B cell (primary cell): ENCODE measurements at regions not wholly inside any gene's neighbourhood (a gene's known extent, or its start where the extent isn't known, plus 50 kb on each side); places are given as distances from the start of the nearest gene placed in this dataset.
"Not testable (repeated sequence)": the region's sequence is repeated elsewhere in the genome, so short reads cannot be mapped to it uniquely, and the experiment has no call there.

Experiments used
- ATAC-seq: fragments of 200-7000 bp; cut with Tn5 transposase; one replicate; pipeline ENCODE4 v1.10.0; 2021; ENCODE audit warnings: low read depth, mild to moderate bottlenecking, moderate number of reproducible peaks, moderate library complexity
- CTCF ChIA-PET: fragments of 350-600 bp; sonication (Branson Sonifier 250); formaldehyde crosslinking; loops from one replicate; lab custom pipeline; 2021; ENCODE audit warnings: antibody characterized with exemption, inconsistent platforms; lab: Charles Lee
- POLR2A ChIA-PET: fragments of 350-600 bp; sonication (Branson Sonifier 250); formaldehyde crosslinking; loops from one replicate; lab custom pipeline; 2021; ENCODE audit warnings: antibody characterized with exemption; lab: Charles Lee
- DNase-seq: peaks from one replicate; pipeline ENCODE4 v3.0.0; 2013
- H2AFZ ChIP-seq: 2 replicates; pipeline ENCODE4 v1.6.1; 2012; ENCODE audit warnings: mild to moderate bottlenecking, low read depth, low read length; ENCODE audit not compliant: insufficient read depth, poor library complexity, severe bottlenecking
- H3K27ac ChIP-seq, 2 donors: 1 replicate in 1 of 2; 2 replicates in 1 of 2; pipeline ENCODE4 v1.5.1; 2012 to 2013; ENCODE audit warnings: low read length in 2 of 2, mild to moderate bottlenecking in 2 of 2, moderate library complexity in 1 of 2
- H3K27me3 ChIP-seq, 4 experiments: fragments of 200-600 bp in 1 of 4; sonication (generic) in 1 of 4; replicated peaks in 1 of 4; 1 replicate in 2 of 4; 2 replicates in 2 of 4; pipeline versions ENCODE4 v1.6.1 to v1.7.0; 2013 to 2016; ENCODE audit warnings: low read length in 3 of 4, mild to moderate bottlenecking in 2 of 4, mixed read lengths in 1 of 4, moderate library complexity in 1 of 4; ENCODE audit not compliant: insufficient read depth in 4 of 4, control insufficient read depth in 3 of 4; ENCODE audit errors: control extremely low read depth in 1 of 4
- H3K36me3 ChIP-seq, 2 experiments: replicated peaks in 1 of 2; 1 replicate in 1 of 2; 2 replicates in 1 of 2; pipeline versions ENCODE4 v1.6.1 to v1.7.1; 2013; ENCODE audit warnings: low read length in 1 of 2; ENCODE audit not compliant: insufficient read depth in 2 of 2, control insufficient read depth in 1 of 2; ENCODE audit errors: control extremely low read depth in 1 of 2, extremely low read depth in 1 of 2
- H3K4me1 ChIP-seq, 2 donors: fragments of 200-600 bp in 1 of 2; sonication (generic) in 1 of 2; 1 replicate in 1 of 2; 2 replicates in 1 of 2; pipeline versions ENCODE4 v1.5.1 to v1.6.1; 2013 to 2017; ENCODE audit warnings: low read length in 2 of 2; ENCODE audit not compliant: control insufficient read depth in 2 of 2, insufficient read depth in 2 of 2
- H3K4me2 ChIP-seq: replicated peaks from 2 replicates; pipeline ENCODE3; 2012; ENCODE audit warnings: mild to moderate bottlenecking, low read depth, low read length; ENCODE audit not compliant: poor library complexity, severe bottlenecking
- H3K4me3 ChIP-seq, 5 experiments: fragments of 200-600 bp in 1 of 5; sonication (generic) in 1 of 5; 1 replicate in 3 of 5; 2 replicates in 2 of 5; pipeline versions ENCODE4 v1.5.1 to v1.7.0; 2011 to 2016; ENCODE audit warnings: low read length in 4 of 5, mild to moderate bottlenecking in 4 of 5, low read depth in 2 of 5, control low read depth in 1 of 5, moderate library complexity in 1 of 5; ENCODE audit not compliant: insufficient read depth in 1 of 5; ENCODE audit errors: control extremely low read depth in 1 of 5, extremely low read depth in 1 of 5
- H3K79me2 ChIP-seq: fragments of 200-600 bp; sonication (generic); one replicate; pipeline ENCODE4 v1.6.0; 2016; ENCODE audit warnings: low read length; ENCODE audit not compliant: control insufficient read depth, insufficient read depth
- H3K9ac ChIP-seq: fragments of 200-600 bp; sonication (generic); 2 replicates; pipeline ENCODE4 v1.6.1; 2017; ENCODE audit warnings: mild to moderate bottlenecking, low read length, moderate library complexity
- H3K9me3 ChIP-seq, 3 donors: one replicate each; pipeline versions ENCODE4 v1.6.1 to v1.7.1; 2013; ENCODE audit warnings: low read length in 2 of 3; ENCODE audit not compliant: control insufficient read depth in 2 of 3, insufficient read depth in 1 of 3; ENCODE audit errors: control extremely low read depth in 1 of 3
- H4K20me1 ChIP-seq: 2 replicates; pipeline ENCODE4 v1.6.0; 2012; ENCODE audit warnings: mild to moderate bottlenecking, low read length; ENCODE audit not compliant: insufficient read depth, control insufficient read depth, poor library complexity, severe bottlenecking
- H3K27ac Mint-ChIP-seq: one replicate; pipeline ENCODE4 v1.8.0; 2021; ENCODE audit warnings: mixed read lengths
- H3K27me3 Mint-ChIP-seq: one replicate; pipeline ENCODE4 v1.8.0; 2021; ENCODE audit warnings: mixed read lengths
- H3K4me1 Mint-ChIP-seq: one replicate; pipeline ENCODE4 v1.8.0; 2021; ENCODE audit warnings: mixed read lengths
- H3K4me3 Mint-ChIP-seq: one replicate; pipeline ENCODE4 v1.8.0; 2021; ENCODE audit warnings: mixed read lengths
- H3K9me3 Mint-ChIP-seq: one replicate; pipeline ENCODE4 v1.8.0; 2022; ENCODE audit warnings: mixed read lengths; ENCODE audit not compliant: insufficient read depth
- CTCF ChIP-seq: fragments of 200-600 bp; IDR thresholded peaks from one replicate; pipeline ENCODE4 v1.8.0; 2022; ENCODE audit warnings: antibody characterized with exemption, mild to moderate bottlenecking
- EZH2 ChIP-seq: IDR thresholded peaks from 2 replicates; pipeline ENCODE4 v1.6.1; 2012; ENCODE audit warnings: borderline replicate concordance, low read depth, mild to moderate bottlenecking, moderate library complexity, low read length; ENCODE audit not compliant: insufficient read depth, poor library complexity, severe bottlenecking
- WGBS: methylation state at CpG from one replicate; pipeline ENCODE4 v1.1.5; 2013; ENCODE audit warnings: missing lambda C conversion rate; ENCODE audit not compliant: insufficient coverage; 5-methylcytosine and 5-hydroxymethylcytosine counted together
- intact Hi-C: fragments of 100-400 bp; cut with micrococcal nuclease; formaldehyde crosslinking; loops from one replicate; pipeline ENCODE4 v1.10.0; 2022

GRCh38 chr9:40907657-40908624 lies 220.5 kb downstream of the FOXD4L6 start:
- Mint-ChIP-seq H3K27me3 (no peaks in the 10 kb centered on the region), H3K9me3 (peaks cover 35% of the 10 kb centered on the region), H3K27ac (no peak overlapping the region), H3K4me1 (no peaks in the 10 kb centered on the region), H3K4me3 (no peak overlapping the region)
- no peaks in the 10 kb centered on the region for H3K36me3 ChIP-seq
- intact Hi-C loops, result no loop called here
- no peaks in the 10 kb centered on the region for H3K4me1 ChIP-seq
- TF ChIP-seq EZH2, result no peak
- TF ChIP-seq CTCF, result no peak
- WGBS, result 83% methylated on average over 15 of the region's 16 CpGs
- no peak for ATAC-seq
- ChIA-PET POLR2A (no interaction called here), CTCF (no interaction called here)
- H2AFZ ChIP-seq, result no peak overlapping the region
- no peak overlapping the region for H3K27ac ChIP-seq
- H3K9me3 ChIP-seq, result peaks cover 2 to 89% (median 4%) of the 10 kb centered on the region in 3 donors
- no peaks in the 10 kb centered on the region for H4K20me1 ChIP-seq
- no peaks in the 10 kb centered on the region for H3K27me3 ChIP-seq
- DNase-seq, result no peak
- no peak overlapping the region for H3K4me3 ChIP-seq
- H3K9ac ChIP-seq, result no peak overlapping the region
- no peaks in the 10 kb centered on the region for H3K79me2 ChIP-seq
- H3K4me2 ChIP-seq, result no peak overlapping the region

GRCh38 chr9:40906879-40907278 lies 221.6 kb downstream of the FOXD4L6 start:
- DNase-seq, H3K27me3 ChIP-seq, H3K4me3 ChIP-seq, H2AFZ ChIP-seq, H3K27me3 Mint-ChIP-seq, H3K79me2 ChIP-seq, CTCF ChIA-PET, intact Hi-C loops, H3K4me3 Mint-ChIP-seq, H3K9ac ChIP-seq, H3K4me2 ChIP-seq, H3K4me1 Mint-ChIP-seq, H3K27ac Mint-ChIP-seq, ATAC-seq, H3K36me3 ChIP-seq, H3K4me1 ChIP-seq, H3K27ac ChIP-seq, POLR2A ChIA-PET, H4K20me1 ChIP-seq: not testable (repeated sequence)
- H3K9me3 ChIP-seq, result peaks cover 2 to 86% (median 4%) of the 10 kb centered on the region in 3 donors
- WGBS, result 68% methylated on average over 5 of the region's 5 CpGs
- peaks cover 38% of the 10 kb centered on the region for H3K9me3 Mint-ChIP-seq

- H3K9me3 ChIP-seq, result peaks cover 0 to 83% (median 4%) of the 10 kb centered on the region in 3 donors
- H3K27ac Mint-ChIP-seq, ATAC-seq, intact Hi-C loops, H3K4me1 ChIP-seq, H3K4me3 Mint-ChIP-seq, H3K4me3 ChIP-seq, H3K4me2 ChIP-seq, H3K27ac ChIP-seq, H3K4me1 Mint-ChIP-seq, H3K27me3 ChIP-seq, CTCF ChIA-PET, H4K20me1 ChIP-seq, H3K36me3 ChIP-seq, POLR2A ChIA-PET, H3K27me3 Mint-ChIP-seq, H3K9ac ChIP-seq, H2AFZ ChIP-seq, H3K79me2 ChIP-seq, DNase-seq: not testable (repeated sequence)
- no CpG with 5 or more reads among the region's 2 CpGs for WGBS
- peaks cover 36% of the 10 kb centered on the region for H3K9me3 Mint-ChIP-seq
These were observed 236.2 kb downstream of the FOXD4L6 start for GRCh38 chr9:40892315-40892714.
